ENCODE measurements at regions not wholly inside any gene's neighbourhood (a gene's known extent, or its start where the extent isn't known, plus 50 kb on each side); places are given as distances from the start of the nearest gene placed in this dataset.

DNA sequence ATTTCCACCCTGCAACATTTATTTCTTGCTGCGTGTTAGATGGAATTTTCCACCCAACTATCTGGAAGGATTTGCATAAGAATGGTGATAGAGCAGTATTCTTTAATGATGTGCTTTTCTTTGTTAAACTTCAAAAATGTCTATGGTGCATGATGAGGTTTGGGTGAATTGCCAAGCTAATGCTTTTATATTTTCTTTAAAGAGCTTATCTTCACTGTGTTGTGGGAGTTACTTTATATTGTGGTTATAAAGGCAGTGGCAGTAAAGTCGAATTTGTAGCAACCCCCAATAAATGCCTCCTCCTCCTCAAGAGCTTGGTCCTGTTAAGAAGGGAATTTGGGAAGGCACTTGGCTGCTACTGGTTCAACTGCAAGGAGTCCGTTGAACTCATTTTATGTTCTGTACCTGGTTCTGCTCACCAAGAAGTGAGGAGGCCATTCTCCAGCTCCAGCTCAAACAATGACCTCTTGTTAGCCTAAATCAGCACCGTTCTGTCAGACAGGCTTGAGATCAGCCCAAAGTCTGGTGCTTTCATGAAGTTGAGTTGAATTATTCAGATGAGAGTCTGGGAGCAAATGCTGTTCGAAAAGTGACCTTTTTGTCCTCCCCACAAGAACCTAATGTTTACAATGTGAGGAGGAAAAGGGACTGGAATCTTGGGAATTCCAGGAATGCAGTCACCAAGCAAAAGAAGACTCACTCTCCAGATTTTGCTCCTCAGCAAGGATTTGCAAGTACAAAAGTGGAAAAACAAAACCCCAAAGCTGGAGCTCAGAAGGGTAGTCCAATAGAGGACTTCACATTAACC is 217.0 kb downstream of the TMEM38B start:
- H3K9me3 ChIP-seq (ENCODE audit: low read length), result peaks cover 3% of the 10 kb centered on the region
- no peaks in the 10 kb centered on the region for H3K36me3 ChIP-seq (ENCODE audit: insufficient read depth, low read length)
- no peak overlapping the region for H2AFZ ChIP-seq (ENCODE audit: low read depth, low read length)
- H3K4me1 ChIP-seq (ENCODE audit: insufficient read depth, low read length), result peaks cover 45% of the 10 kb centered on the region
- no peak overlapping the region for H3K4me3 ChIP-seq (ENCODE audit: low read length)
- no peaks in the 10 kb centered on the region for H3K27me3 ChIP-seq (ENCODE audit: insufficient read depth, low read length)

DNA sequence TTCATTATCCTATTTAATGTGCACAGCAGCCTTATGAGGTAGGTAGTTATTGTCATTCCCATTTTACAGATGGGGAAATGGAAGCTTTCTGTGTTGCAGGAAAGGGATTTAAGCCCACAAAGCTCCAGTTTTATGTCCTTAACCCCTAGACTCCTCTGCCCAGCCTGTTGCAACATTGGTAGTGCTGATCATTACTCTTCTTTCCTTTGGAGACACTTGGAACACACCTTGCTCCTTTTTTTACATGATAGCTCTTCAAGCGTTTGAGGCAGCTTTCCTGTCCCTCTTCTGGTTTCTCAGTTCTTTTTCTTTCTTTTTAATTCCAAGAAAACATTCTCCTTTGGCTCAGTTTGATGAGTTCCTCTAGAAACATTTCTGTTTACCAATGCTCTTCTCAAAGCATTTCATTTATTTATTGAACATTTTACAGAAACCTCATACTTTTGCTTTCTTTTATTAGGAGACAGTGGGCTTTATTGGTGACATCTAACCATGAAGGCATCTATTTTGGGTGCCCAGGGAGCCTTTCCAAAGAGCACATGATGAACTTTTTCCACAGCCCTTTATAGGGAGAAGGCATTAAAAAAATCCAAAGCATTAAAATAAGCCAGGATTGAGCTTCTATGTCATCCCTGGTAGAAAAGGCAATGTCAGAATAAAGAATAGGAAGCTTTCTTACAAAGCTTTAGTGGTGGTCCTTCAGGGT is 218.0 kb downstream of the TMEM38B start:
- no peak overlapping the region for H3K4me3 ChIP-seq (ENCODE audit: low read length)
- no peaks in the 10 kb centered on the region for H3K27me3 ChIP-seq (ENCODE audit: insufficient read depth, low read length)

DNA sequence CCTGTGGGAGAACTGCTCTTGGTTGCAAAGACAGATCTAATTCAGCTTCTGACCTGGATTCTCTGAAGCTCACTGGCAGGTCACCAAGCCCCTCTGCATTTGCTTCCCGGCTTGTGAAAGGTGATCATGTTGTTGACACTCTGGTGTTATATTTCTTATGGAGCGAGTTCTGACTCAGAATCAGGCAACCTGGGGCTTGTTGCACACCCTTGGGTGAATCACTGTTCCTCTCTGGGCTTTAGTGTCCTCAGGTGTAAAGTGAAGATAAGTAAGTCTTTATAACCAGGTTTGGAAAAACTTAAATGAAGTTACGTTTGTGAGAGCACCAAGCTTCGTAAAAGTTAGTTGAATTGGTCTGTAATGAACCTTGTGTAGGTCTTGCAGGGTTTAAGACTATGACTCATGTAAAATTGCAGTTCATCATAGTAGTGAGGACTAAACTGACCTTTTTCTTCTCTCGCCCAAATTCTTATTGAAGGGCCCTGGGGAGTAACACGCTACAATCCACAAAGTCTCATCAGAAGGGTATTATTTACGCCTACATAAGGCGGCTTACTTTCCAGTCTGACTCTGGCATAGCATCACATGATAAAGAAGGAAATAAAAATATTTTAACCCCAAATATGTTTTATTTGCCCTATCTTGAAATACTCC is 218.6 kb downstream of the TMEM38B start:
- H2AFZ ChIP-seq (ENCODE audit: low read depth, low read length), result no peak overlapping the region
- H3K36me3 ChIP-seq (ENCODE audit: insufficient read depth, low read length), result no peaks in the 10 kb centered on the region
- no peaks in the 10 kb centered on the region for H3K27me3 ChIP-seq (ENCODE audit: insufficient read depth, low read length)
- H3K4me3 ChIP-seq (ENCODE audit: low read length), result no peak overlapping the region
- H3K9me3 ChIP-seq (ENCODE audit: low read length), result no peaks in the 10 kb centered on the region
- peaks cover 45% of the 10 kb centered on the region for H3K4me1 ChIP-seq (ENCODE audit: insufficient read depth, low read length)

More for the DNA sequence above, 218.0 kb downstream of the TMEM38B start:
- Histone ChIP-seq H3K36me3 (ENCODE audit: insufficient read depth, low read length) (no peaks in the 10 kb centered on the region), H3K9me3 (ENCODE audit: low read length) (no peaks in the 10 kb centered on the region), H2AFZ (ENCODE audit: low read depth, low read length) (no peak overlapping the region), H3K4me1 (ENCODE audit: insufficient read depth, low read length) (peaks cover 45% of the 10 kb centered on the region)

DNA sequence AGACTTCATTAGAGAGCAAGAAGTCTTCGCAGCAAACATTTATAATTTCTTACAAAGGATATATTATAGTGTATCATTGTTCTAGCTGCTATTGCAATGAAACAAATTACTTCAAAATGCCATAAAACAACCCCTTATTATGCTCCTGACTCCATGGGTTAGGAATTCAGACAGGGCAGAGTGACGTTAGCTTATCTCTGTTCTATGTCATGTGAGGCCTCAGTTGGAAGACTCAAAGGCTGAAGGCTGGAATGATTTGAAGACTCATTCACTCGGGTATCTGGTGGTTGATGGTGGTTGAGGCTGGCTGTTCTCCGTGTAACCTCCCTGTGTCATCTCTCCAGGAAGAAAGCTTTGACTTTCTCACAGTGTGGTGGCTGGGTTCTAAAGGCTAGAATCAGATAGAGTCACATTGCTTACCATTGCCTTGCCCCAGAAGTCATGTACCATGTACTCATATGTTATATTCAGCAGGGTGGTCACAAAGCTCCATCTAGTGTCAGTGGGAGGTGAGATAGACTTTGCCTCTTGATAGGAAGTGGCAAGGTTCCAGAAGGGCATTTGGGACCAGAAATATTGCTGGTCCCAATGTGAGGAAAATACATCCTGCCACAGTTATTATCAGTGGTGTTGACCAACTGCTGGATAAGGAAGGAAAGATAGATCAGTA is 226.9 kb downstream of the TMEM38B start:
- Histone ChIP-seq H3K36me3 (ENCODE audit: insufficient read depth, low read length) (no peaks in the 10 kb centered on the region), H3K4me1 (ENCODE audit: insufficient read depth, low read length) (no peaks in the 10 kb centered on the region), H3K9me3 (ENCODE audit: low read length) (peaks cover 2% of the 10 kb centered on the region), H3K4me3 (ENCODE audit: low read length) (no peak overlapping the region), H2AFZ (ENCODE audit: low read depth, low read length) (no peak overlapping the region), H3K27me3 (ENCODE audit: insufficient read depth, low read length) (no peaks in the 10 kb centered on the region)

DNA sequence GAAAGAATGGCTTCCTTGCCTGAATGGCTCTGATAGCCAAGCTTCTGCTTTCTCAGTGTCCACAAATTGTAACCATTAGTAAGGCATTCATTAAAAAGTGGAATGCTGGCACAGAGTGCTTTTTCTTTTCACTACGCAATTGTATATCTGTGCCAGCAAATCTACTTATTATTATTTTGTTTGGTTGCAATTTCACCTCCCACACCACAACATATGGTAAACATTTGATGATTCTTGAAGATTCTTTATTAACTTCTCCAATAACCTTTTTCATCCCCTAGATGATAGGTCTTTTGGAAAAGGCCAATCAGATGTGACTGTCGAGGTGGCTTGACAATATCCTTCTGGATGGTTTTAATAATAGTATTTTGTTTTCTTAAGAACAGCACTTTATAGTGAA is 234.1 kb downstream of the TMEM38B start:
- no peak overlapping the region for H2AFZ ChIP-seq (ENCODE audit: low read depth, low read length)
- peaks cover 16% of the 10 kb centered on the region for H3K4me1 ChIP-seq (ENCODE audit: insufficient read depth, low read length)
- no peaks in the 10 kb centered on the region for H3K36me3 ChIP-seq (ENCODE audit: insufficient read depth, low read length)
- no peaks in the 10 kb centered on the region for H3K9me3 ChIP-seq (ENCODE audit: low read length)
- H3K4me3 ChIP-seq (ENCODE audit: low read length), result no peak overlapping the region
- H3K27me3 ChIP-seq (ENCODE audit: insufficient read depth, low read length), result no peaks in the 10 kb centered on the region

DNA sequence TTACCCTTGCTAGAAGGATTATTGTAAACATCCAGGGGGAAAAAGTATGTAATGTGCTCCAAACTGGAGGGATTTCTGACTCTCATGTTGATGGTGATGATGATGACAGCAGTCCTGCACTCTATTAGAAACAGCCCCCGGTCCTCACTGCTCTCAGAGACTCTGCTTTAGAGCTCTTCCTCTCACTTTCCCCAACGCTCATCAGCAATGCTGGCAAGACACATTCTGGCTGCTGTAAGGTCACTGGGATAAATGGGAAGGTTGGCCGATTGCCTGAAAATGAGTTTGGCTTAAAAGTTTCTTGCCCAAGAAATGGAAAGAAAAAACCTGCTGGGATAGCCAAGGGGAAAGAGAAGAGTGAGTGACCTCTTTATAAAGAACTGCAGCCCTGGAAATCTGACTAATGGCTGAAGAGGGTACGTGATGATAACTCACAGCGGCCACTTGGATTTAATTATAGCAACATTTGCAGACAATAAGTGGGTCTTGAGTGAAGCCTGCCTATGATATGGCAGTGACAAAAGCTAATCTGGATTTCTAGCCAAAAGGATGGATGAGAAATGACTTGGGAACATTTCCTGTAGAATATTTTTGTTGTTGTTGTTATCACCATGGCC is 235.8 kb downstream of the TMEM38B start:
- no peaks in the 10 kb centered on the region for H3K27me3 ChIP-seq (ENCODE audit: insufficient read depth, low read length)
- H3K4me3 ChIP-seq (ENCODE audit: low read length), result no peak overlapping the region
- H3K4me1 ChIP-seq (ENCODE audit: insufficient read depth, low read length), result peaks cover 16% of the 10 kb centered on the region
- H2AFZ ChIP-seq (ENCODE audit: low read depth, low read length), result no peak overlapping the region
- H3K36me3 ChIP-seq (ENCODE audit: insufficient read depth, low read length), result no peaks in the 10 kb centered on the region
- peaks cover 2% of the 10 kb centered on the region for H3K9me3 ChIP-seq (ENCODE audit: low read length)

DNA sequence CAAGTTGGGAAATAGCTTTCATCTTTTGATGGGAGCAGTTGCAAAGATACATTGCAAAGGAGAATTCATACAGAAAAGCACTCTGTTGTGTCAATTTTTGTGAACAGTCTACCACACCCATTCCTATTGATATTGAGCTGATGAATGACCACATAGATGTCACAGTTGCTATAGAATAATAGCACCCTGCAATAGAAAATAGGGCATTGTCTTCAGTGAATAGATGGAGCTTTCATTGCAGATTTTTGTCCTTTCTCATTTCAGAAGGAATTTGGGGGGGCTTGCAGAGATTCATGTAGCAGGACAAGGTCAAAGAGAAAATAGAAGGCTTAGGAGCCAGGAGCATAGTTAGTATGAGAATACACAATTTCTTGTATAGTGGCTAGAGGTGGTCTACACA is 237.9 kb downstream of the TMEM38B start:
- Histone ChIP-seq H3K27me3 (ENCODE audit: insufficient read depth, low read length) (no peaks in the 10 kb centered on the region), H3K36me3 (ENCODE audit: insufficient read depth, low read length) (no peaks in the 10 kb centered on the region), H3K4me3 (ENCODE audit: low read length) (no peak overlapping the region), H2AFZ (ENCODE audit: low read depth, low read length) (no peak overlapping the region), H3K4me1 (ENCODE audit: insufficient read depth, low read length) (peaks cover 16% of the 10 kb centered on the region), H3K9me3 (ENCODE audit: low read length) (peaks cover 2% of the 10 kb centered on the region)

DNA sequence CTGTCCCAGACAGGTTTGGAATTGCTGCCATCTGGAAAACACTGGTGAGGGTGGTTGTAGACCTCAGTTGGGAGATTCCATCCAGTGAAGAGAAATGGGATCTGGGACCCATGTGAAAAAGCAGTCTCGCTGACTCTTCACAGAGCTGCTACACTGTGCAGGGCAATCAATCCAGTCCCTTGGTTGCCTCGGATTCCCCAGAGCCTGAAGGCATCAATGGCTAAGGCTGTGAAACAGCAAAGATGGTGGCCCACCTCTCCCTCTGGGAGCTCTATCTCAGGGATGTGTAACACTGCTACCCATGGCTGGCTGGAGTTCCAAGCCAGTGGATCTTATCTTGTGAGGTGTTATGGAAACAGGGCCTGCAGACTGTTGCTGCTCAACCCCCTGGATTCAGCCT is 256.1 kb downstream of the TMEM38B start:
- no peak overlapping the region for H3K4me3 ChIP-seq (ENCODE audit: low read length)
- H3K9me3 ChIP-seq (ENCODE audit: low read length), result peaks cover 12% of the 10 kb centered on the region
- H2AFZ ChIP-seq (ENCODE audit: low read depth, low read length), result no peak overlapping the region
- H3K4me1 ChIP-seq (ENCODE audit: insufficient read depth, low read length), result no peaks in the 10 kb centered on the region
- H3K36me3 ChIP-seq (ENCODE audit: insufficient read depth, low read length), result no peaks in the 10 kb centered on the region
- no peaks in the 10 kb centered on the region for H3K27me3 ChIP-seq (ENCODE audit: insufficient read depth, low read length)

DNA sequence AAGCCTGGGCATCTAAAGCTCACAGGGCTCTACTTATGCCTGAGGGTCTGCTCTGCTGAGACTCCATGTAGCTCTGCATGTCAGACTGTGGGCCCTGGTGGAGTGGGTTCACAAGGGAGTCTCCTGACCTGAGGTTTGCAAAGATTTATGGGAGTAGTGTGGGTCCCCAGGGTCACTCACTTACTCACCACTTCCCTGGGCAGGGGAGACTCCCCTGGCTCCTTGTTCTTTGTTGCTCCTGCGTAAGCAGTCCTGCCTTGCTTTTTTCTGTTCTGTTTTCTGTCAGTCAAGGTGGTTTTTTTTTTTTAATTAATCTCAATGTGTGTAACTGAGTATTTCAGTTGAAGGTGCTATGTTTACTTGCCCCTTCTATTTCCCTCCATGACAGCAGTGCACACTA is 256.6 kb downstream of the TMEM38B start:
- Histone ChIP-seq H3K27me3 (ENCODE audit: insufficient read depth, low read length) (no peaks in the 10 kb centered on the region), H3K36me3 (ENCODE audit: insufficient read depth, low read length) (no peaks in the 10 kb centered on the region)

DNA sequence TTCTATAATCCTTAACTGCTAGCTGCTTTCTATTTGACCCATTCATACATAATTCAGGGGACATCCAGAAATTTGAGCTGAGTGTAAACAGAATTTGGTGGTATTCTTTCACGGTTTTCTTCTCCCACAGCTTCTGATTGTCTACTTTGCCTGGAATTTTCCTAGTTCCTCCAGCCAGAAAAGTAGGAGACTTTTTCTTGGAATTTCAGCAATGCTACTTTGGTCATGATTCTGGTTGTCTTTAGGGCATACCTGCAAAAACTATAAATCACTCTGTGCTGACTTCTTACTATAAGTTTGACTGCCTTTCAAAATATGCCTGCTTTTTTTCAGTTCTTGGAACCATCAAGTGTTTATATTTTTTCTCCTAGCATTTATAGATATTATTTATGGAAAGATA is 260.2 kb downstream of the TMEM38B start:
- Histone ChIP-seq H3K36me3 (ENCODE audit: insufficient read depth, low read length) (no peaks in the 10 kb centered on the region), H3K9me3 (ENCODE audit: low read length) (peaks cover 7% of the 10 kb centered on the region), H3K4me1 (ENCODE audit: insufficient read depth, low read length) (peaks cover 2% of the 10 kb centered on the region), H2AFZ (ENCODE audit: low read depth, low read length) (no peak overlapping the region), H3K27me3 (ENCODE audit: insufficient read depth, low read length) (no peaks in the 10 kb centered on the region), H3K4me3 (ENCODE audit: low read length) (no peak overlapping the region)

More for the DNA sequence above, 256.6 kb downstream of the TMEM38B start:
- Histone ChIP-seq H3K4me3 (ENCODE audit: low read length) (no peak overlapping the region), H3K4me1 (ENCODE audit: insufficient read depth, low read length) (no peaks in the 10 kb centered on the region), H3K9me3 (ENCODE audit: low read length) (peaks cover 12% of the 10 kb centered on the region), H2AFZ (ENCODE audit: low read depth, low read length) (no peak overlapping the region)

DNA sequence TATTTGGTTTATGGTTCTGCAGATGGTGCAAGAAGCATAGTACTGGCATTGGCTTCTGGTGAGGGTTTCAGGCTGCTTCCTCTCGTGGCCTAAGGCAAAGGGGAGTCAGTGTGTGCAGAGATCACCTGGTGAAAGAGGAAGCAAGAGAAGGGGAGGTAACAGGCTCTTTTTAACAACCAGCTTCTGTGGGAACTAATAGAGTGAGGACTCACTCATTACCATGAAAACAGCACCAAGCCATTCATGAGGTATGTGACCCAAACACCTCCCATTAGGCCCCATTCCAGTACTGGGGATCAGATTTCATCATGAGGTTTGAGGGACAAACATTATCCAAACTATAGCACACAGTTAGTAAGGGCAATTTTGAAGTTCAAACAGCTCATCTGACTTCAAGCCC is 263.5 kb downstream of the TMEM38B start:
- H3K4me3 ChIP-seq (ENCODE audit: low read length), result no peak overlapping the region
- H3K27me3 ChIP-seq (ENCODE audit: insufficient read depth, low read length), result no peaks in the 10 kb centered on the region
- H2AFZ ChIP-seq (ENCODE audit: low read depth, low read length), result no peak overlapping the region

DNA sequence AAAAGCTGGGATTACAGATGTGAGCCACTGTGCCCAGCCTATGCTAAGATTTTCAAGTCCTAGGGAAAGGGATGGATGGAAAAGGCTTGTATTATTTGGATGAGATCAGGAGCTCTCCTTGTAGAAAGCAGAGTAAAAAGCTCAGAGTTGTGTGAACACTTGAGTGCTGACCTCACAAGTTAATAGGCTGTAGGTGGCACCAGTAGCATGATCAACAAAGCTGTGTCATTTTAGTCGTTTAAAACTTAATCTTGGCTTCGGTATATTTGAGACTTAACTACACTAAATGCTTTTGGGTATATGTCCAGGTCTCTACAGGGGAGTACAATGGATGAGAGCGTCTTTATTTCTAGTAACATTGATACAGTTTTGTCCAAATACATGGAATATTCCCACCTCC is 264.2 kb downstream of the TMEM38B start:
- Histone ChIP-seq H3K4me1 (ENCODE audit: insufficient read depth, low read length) (peaks cover 4% of the 10 kb centered on the region), H3K27me3 (ENCODE audit: insufficient read depth, low read length) (no peaks in the 10 kb centered on the region), H3K36me3 (ENCODE audit: insufficient read depth, low read length) (no peaks in the 10 kb centered on the region), H3K9me3 (ENCODE audit: low read length) (peaks cover 1% of the 10 kb centered on the region), H3K4me3 (ENCODE audit: low read length) (no peak overlapping the region), H2AFZ (ENCODE audit: low read depth, low read length) (no peak overlapping the region)

More for the DNA sequence above, 263.5 kb downstream of the TMEM38B start:
- H3K4me1 ChIP-seq (ENCODE audit: insufficient read depth, low read length), result peaks cover 2% of the 10 kb centered on the region
- no peaks in the 10 kb centered on the region for H3K36me3 ChIP-seq (ENCODE audit: insufficient read depth, low read length)
- peaks cover 1% of the 10 kb centered on the region for H3K9me3 ChIP-seq (ENCODE audit: low read length)
